ENCODE measurements at regions not wholly inside any gene's neighbourhood (a gene's known extent, or its start where the extent isn't known, plus 50 kb on each side); places are given as distances from the start of the nearest gene placed in this dataset.

GRCh38 chr4:36961420-36961819 is 283.1 kb upstream of the NWD2 start:
- Histone ChIP-seq H3K9me3 (no peaks in the 10 kb centered on the region), H3K27me3 (no peaks in the 10 kb centered on the region), H3K4me3 (no peak overlapping the region), H3K27ac (no peak overlapping the region), H3K36me3 (no peaks in the 10 kb centered on the region), H3K4me1 (no peaks in the 10 kb centered on the region)
- intact Hi-C loops (cut with DNase I; ENCODE audit: low total_unique reads) = no loop called here
- no peak for TF ChIP-seq CTCF (IDR thresholded peaks at IDR 0.05)
- no peak for DNase-seq

GRCh38 chr4:36966756-36967460 is 277.6 kb upstream of the NWD2 start:
- Histone ChIP-seq H3K27me3 (no peaks in the 10 kb centered on the region), H3K4me1 (no peaks in the 10 kb centered on the region), H3K4me3 (no peak overlapping the region), H3K9me3 (no peaks in the 10 kb centered on the region), H3K36me3 (no peaks in the 10 kb centered on the region), H3K27ac (no peak overlapping the region)
- intact Hi-C loops (cut with DNase I; ENCODE audit: low total_unique reads) = no loop called here
- no peak for DNase-seq
- no peak for TF ChIP-seq CTCF (IDR thresholded peaks at IDR 0.05)

- intact Hi-C loops (cut with DNase I; ENCODE audit: low total_unique reads) = no loop called here
- Histone ChIP-seq H3K4me1 (no peaks in the 10 kb centered on the region), H3K4me3 (no peak overlapping the region), H3K27me3 (no peaks in the 10 kb centered on the region), H3K36me3 (no peaks in the 10 kb centered on the region), H3K27ac (no peak overlapping the region), H3K9me3 (no peaks in the 10 kb centered on the region)
- TF ChIP-seq CTCF (IDR thresholded peaks at IDR 0.05) = no peak
- no peak for DNase-seq
Measured at GRCh38 chr4:36979533-36979932, 265.0 kb upstream of the NWD2 start.

GRCh38 chr4:36990128-36990872 is 254.2 kb upstream of the NWD2 start:
- Histone ChIP-seq H3K4me3 (no peak overlapping the region), H3K9me3 (no peaks in the 10 kb centered on the region), H3K36me3 (no peaks in the 10 kb centered on the region), H3K27ac (no peak overlapping the region), H3K27me3 (no peaks in the 10 kb centered on the region), H3K4me1 (no peaks in the 10 kb centered on the region)
- intact Hi-C loops (cut with DNase I; ENCODE audit: low total_unique reads) = no loop called here
- no peak for TF ChIP-seq CTCF (IDR thresholded peaks at IDR 0.05)
- DNase-seq = no peak

- Histone ChIP-seq H3K36me3 (no peaks in the 10 kb centered on the region), H3K4me1 (no peaks in the 10 kb centered on the region), H3K27me3 (no peaks in the 10 kb centered on the region), H3K4me3 (no peak overlapping the region), H3K9me3 (no peaks in the 10 kb centered on the region), H3K27ac (no peak overlapping the region)
- DNase-seq = no peak
- TF ChIP-seq CTCF (IDR thresholded peaks at IDR 0.05) = no peak
- intact Hi-C loops (cut with DNase I; ENCODE audit: low total_unique reads) = no loop called here
Measured at GRCh38 chr4:36997727-36998126, 246.8 kb upstream of the NWD2 start.
